ENCODE measurements at regions not wholly inside any gene's neighbourhood (a gene's known extent, or its start where the extent isn't known, plus 50 kb on each side); places are given as distances from the start of the nearest gene placed in this dataset.

DNA sequence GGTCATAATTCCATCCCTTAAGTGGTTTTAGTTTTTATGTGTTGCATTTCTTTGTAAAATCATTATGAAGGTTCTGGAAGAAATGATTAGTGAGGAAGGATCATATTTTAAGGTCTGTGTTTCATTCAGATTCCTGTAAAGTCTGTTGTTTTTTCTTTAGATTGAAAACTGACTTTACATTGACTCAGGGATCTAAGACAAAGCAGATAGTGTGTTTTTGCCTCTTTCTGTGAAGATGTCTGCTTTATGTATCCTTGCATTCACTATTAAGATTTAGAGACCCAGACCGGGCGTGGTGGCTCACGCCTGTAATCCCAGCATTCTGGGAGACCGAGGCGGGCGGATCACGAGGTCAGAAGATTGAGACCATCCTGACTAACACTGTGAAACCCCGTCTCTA, 225.7 kb downstream of the SAMD5 start:
- TF ChIP-seq POLR2AphosphoS5 (IDR thresholded peaks at IDR 0.05; ENCODE audit: low read depth, low read length) (no peak), POLR2A (IDR thresholded peaks at IDR 0.05; ENCODE audit: low read depth, low read length) (no peak), TAF1 (IDR thresholded peaks at IDR 0.05; ENCODE audit: borderline replicate concordance, low read depth, low read length) (no peak)
